Peyer's patch (tissue), 4 donors: ENCODE measurements at regions not wholly inside any gene's neighbourhood (a gene's known extent, or its start where the extent isn't known, plus 50 kb on each side); places are given as distances from the start of the nearest gene placed in this dataset.
"Not testable (repeated sequence)": the region's sequence is repeated elsewhere in the genome, so short reads cannot be mapped to it uniquely, and the experiment has no call there.

Source experiments
- CTCF ChIP-seq, 6 experiments: fragments of 450-650 bp in 4 of 6; fragments of 200-600 bp in 2 of 6; sonication (generic) in 1 of 6; IDR thresholded peaks; one replicate each; pipeline ENCODE4 v1.5.1; 2017 to 2019; ENCODE audit warnings: antibody characterized with exemption in 6 of 6, mild to moderate bottlenecking in 3 of 6, moderate library complexity in 1 of 6
- POLR2A ChIP-seq, 2 donors: fragments of 450-650 bp; IDR thresholded peaks; one replicate each; pipeline ENCODE4 v1.5.1; 2017; ENCODE audit warnings: antibody characterized with exemption in 2 of 2, mild to moderate bottlenecking in 2 of 2, moderate library complexity in 2 of 2

GRCh38 chr2:194771394-194771793, 885.6 kb upstream of the SLC39A10 start:
- TF ChIP-seq CTCF, POLR2A (IDR thresholded peaks at IDR 0.05): not testable (repeated sequence)
